ENCODE measurements at regions not wholly inside any gene's neighbourhood (a gene's known extent, or its start where the extent isn't known, plus 50 kb on each side); places are given as distances from the start of the nearest gene placed in this dataset.

- TF ChIP-seq EZH2 (IDR thresholded peaks at IDR 0.05; ENCODE audit: low read length) (no peak), CTCF (optimal IDR thresholded peaks at IDR 0.05 in 1 of 3, IDR thresholded peaks at IDR 0.05 in 1 of 3, conservative IDR thresholded peaks at IDR 0.05 in 1 of 3; ENCODE audit: extremely low read depth in 1 of 3, insufficient read depth in 2 of 3, low read length in 3 of 3) (no peak)
- no peaks in the 10 kb centered on the region for H3K27me3 ChIP-seq (ENCODE audit: control insufficient read depth, extremely low read depth, insufficient read depth, low read length)
- H3K79me2 ChIP-seq (ENCODE audit: control insufficient read depth, insufficient read depth, low read length): no peaks in the 10 kb centered on the region
- no peak overlapping the region for H3K27ac ChIP-seq (ENCODE audit: control insufficient read depth, insufficient read depth, low read length)
- FAIRE-seq: no peak
- no peaks in the 10 kb centered on the region for H3K9me3 ChIP-seq (ENCODE audit: control insufficient read depth, low read depth, low read length)
- no peak overlapping the region for H2AFZ ChIP-seq (ENCODE audit: control insufficient read depth, low read length)
- H4K20me1 ChIP-seq (ENCODE audit: control insufficient read depth, extremely low read depth, insufficient read depth, low read length): no peaks in the 10 kb centered on the region
- H3K9me1 ChIP-seq (ENCODE audit: control insufficient read depth, extremely low read depth, insufficient read depth, low read length): no peaks in the 10 kb centered on the region
- no peak overlapping the region for H3K4me3 ChIP-seq (ENCODE audit: control insufficient read depth in 2 of 3, extremely low read depth in 1 of 3, insufficient read depth in 2 of 3, low read depth in 1 of 3, low read length in 3 of 3)
- no peak overlapping the region for H3K4me2 ChIP-seq (ENCODE audit: control insufficient read depth, extremely low read depth, insufficient read depth, low read depth, low read length)
- H3K36me3 ChIP-seq (ENCODE audit: control insufficient read depth in 2 of 2, extremely low read depth in 1 of 2, insufficient read depth in 2 of 2, low read length in 2 of 2): no peaks in the 10 kb centered on the region
- no peaks in the 10 kb centered on the region for H3K4me1 ChIP-seq (ENCODE audit: control insufficient read depth, extremely low read depth, insufficient read depth, low read length)
- dilution Hi-C loops (cut with MboI; ENCODE audit: extremely low pct_ligation_motif_present, low sequenced_read_pairs): no loop called here
- no peak overlapping the region for H3K9ac ChIP-seq (ENCODE audit: control insufficient read depth, extremely low read depth, insufficient read depth, low read length)
- no peak for DNase-seq (ENCODE audit: low read depth, low spot score)
These were observed 516.1 kb downstream of the ZIC1 start for GRCh38 chr3:147925272-147925671.

- Histone ChIP-seq H3K4me1 (ENCODE audit: control insufficient read depth, extremely low read depth, insufficient read depth, low read length) (no peaks in the 10 kb centered on the region), H3K36me3 (ENCODE audit: control insufficient read depth in 2 of 2, extremely low read depth in 1 of 2, insufficient read depth in 2 of 2, low read length in 2 of 2) (no peaks in the 10 kb centered on the region), H4K20me1 (ENCODE audit: control insufficient read depth, extremely low read depth, insufficient read depth, low read length) (no peaks in the 10 kb centered on the region), H3K79me2 (ENCODE audit: control insufficient read depth, insufficient read depth, low read length) (no peaks in the 10 kb centered on the region), H2AFZ (ENCODE audit: control insufficient read depth, low read length) (peak overlapping the region; percentile 20), H3K27ac (ENCODE audit: control insufficient read depth, insufficient read depth, low read length) (no peak overlapping the region), H3K4me3 (ENCODE audit: control insufficient read depth in 2 of 3, extremely low read depth in 1 of 3, insufficient read depth in 2 of 3, low read depth in 1 of 3, low read length in 3 of 3) (no peak overlapping the region), H3K4me2 (ENCODE audit: control insufficient read depth, extremely low read depth, insufficient read depth, low read depth, low read length) (no peak overlapping the region), H3K9ac (ENCODE audit: control insufficient read depth, extremely low read depth, insufficient read depth, low read length) (no peak overlapping the region), H3K9me3 (ENCODE audit: control insufficient read depth, low read depth, low read length) (no peaks in the 10 kb centered on the region), H3K9me1 (ENCODE audit: control insufficient read depth, extremely low read depth, insufficient read depth, low read length) (no peaks in the 10 kb centered on the region), H3K27me3 (ENCODE audit: control insufficient read depth, extremely low read depth, insufficient read depth, low read length) (no peaks in the 10 kb centered on the region)
- dilution Hi-C loops (cut with MboI; ENCODE audit: extremely low pct_ligation_motif_present, low sequenced_read_pairs): no loop called here
- TF ChIP-seq CTCF (optimal IDR thresholded peaks at IDR 0.05 in 1 of 3, IDR thresholded peaks at IDR 0.05 in 1 of 3, conservative IDR thresholded peaks at IDR 0.05 in 1 of 3; ENCODE audit: extremely low read depth in 1 of 3, insufficient read depth in 2 of 3, low read length in 3 of 3) (no peak), EZH2 (IDR thresholded peaks at IDR 0.05; ENCODE audit: low read length) (no peak)
- DNase-seq (ENCODE audit: low read depth, low spot score) (no peak), FAIRE-seq (no peak)
These were observed 521.2 kb downstream of the ZIC1 start for GRCh38 chr3:147930232-147930807.

All from keratinocyte (primary cell).